SK-N-SH treated with all-trans-retinoic acid at 6 μM for 48 hours (cell line): ENCODE measurements at regions not wholly inside any gene's neighbourhood (a gene's known extent, or its start where the extent isn't known, plus 50 kb on each side); places are given as distances from the start of the nearest gene placed in this dataset.

Experiments
- ISL1 ChIP-seq: fragments of 250-450 bp; sonication (Bioruptor Pico); IDR thresholded peaks from 2 replicates; pipeline ENCODE4 v2.1.2; 2022; ENCODE audit warnings: mild to moderate bottlenecking, moderate library complexity
- PATZ1 ChIP-seq: fragments of 250-450 bp; sonication (Bioruptor Pico); IDR thresholded peaks from 2 replicates; pipeline ENCODE4 v1.8.0; 2020; ENCODE audit warnings: mild to moderate bottlenecking, moderate library complexity, borderline replicate concordance
- TOX ChIP-seq: fragments of 250-450 bp; sonication (Bioruptor Pico); IDR thresholded peaks from 2 replicates; pipeline ENCODE4 v1.8.0; 2021; ENCODE audit warnings: mild to moderate bottlenecking, moderate library complexity, borderline replicate concordance
- ZFP3 ChIP-seq: fragments of 250-450 bp; sonication (Bioruptor Pico); IDR thresholded peaks from 2 replicates; pipeline ENCODE4 v1.5.0; 2020; ENCODE audit warnings: mild to moderate bottlenecking, moderate library complexity
- ZFP30 ChIP-seq: fragments of 450-650 bp; formaldehyde crosslinking; IDR thresholded peaks from 2 replicates; pipeline ENCODE4 v1.5.0; 2022; ENCODE audit warnings: mild to moderate bottlenecking, moderate library complexity
- ZNF8 ChIP-seq: fragments of 450-650 bp; formaldehyde crosslinking; IDR thresholded peaks from 2 replicates; pipeline ENCODE4 v1.5.0; 2020; ENCODE audit warnings: mild to moderate bottlenecking, moderate library complexity

DNA sequence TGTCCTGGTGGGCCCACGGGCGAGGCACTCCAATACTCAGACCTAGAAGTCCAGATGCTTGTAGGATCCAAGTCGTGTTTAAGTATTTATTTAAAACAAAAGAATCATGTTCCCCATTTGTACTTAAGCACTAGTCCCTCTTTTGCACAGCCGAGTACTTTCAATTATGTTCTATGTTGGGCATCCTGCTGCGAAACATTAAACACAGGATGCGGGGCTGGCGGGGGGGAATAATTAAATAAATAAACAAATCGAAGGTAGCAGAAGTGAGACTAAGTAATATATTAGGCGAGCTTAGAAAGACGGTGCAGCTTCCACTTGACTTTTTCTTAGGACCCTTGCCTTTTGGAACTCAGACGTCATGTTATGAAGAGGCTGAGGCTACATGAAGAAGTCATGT is 1129.2 kb upstream of the ACO1 start:
- TF ChIP-seq PATZ1 (CRISPR knock-in tag) (no peak), ZFP30 (CRISPR knock-in tag) (no peak), ZFP3 (CRISPR knock-in tag) (no peak), ISL1 (CRISPR knock-in tag) (no peak), TOX (no peak), ZNF8 (no peak)
